ENCODE measurements at regions not wholly inside any gene's neighbourhood (a gene's known extent, or its start where the extent isn't known, plus 50 kb on each side); places are given as distances from the start of the nearest gene placed in this dataset.

DNA sequence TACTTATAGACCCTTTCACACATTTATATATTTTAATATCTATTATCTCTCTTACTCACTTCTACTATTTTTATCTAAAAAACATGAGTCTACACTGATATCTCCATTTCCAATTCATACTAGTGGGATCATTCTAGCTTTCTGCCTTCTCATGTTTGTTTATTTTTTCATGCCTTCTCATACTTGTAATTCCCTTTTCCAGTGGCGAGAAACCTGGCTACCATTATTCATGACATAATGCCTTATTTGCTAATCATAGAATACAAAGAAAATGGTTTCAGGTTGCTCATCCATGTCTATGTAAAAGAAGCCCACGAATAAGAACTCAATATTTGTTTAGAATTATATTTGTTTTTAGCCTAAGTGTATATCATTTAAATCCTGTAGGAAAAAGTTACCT, 232.7 kb upstream of the ACTBL2 start:
- TF ChIP-seq CTCF (IDR thresholded peaks at IDR 0.05) (no peak), POLR2A (IDR thresholded peaks at IDR 0.05) (no peak), POLR2AphosphoS5 (IDR thresholded peaks at IDR 0.05) (no peak), EP300 (IDR thresholded peaks at IDR 0.05) (no peak)

All from stomach (tissue), 4 donors.